Rectal smooth muscle tissue (tissue), 1 donor: ENCODE measurements at regions not wholly inside any gene's neighbourhood (a gene's known extent, or its start where the extent isn't known, plus 50 kb on each side); places are given as distances from the start of the nearest gene placed in this dataset.

Experiments used
- H3K27ac ChIP-seq: one replicate; pipeline ENCODE4 v1.7.0; 2013; ENCODE audit warnings: low read depth, low read length, inconsistent platforms
- H3K27me3 ChIP-seq: one replicate; pipeline ENCODE4 v1.7.0; 2013; ENCODE audit warnings: low read length; ENCODE audit not compliant: control insufficient read depth, insufficient read depth
- H3K36me3 ChIP-seq: one replicate; pipeline ENCODE4 v1.7.0; 2013; ENCODE audit warnings: low read length; ENCODE audit not compliant: control insufficient read depth, insufficient read depth
- H3K4me1 ChIP-seq: one replicate; pipeline ENCODE4 v1.7.0; 2013; ENCODE audit warnings: low read length; ENCODE audit not compliant: control insufficient read depth, insufficient read depth
- H3K4me3 ChIP-seq: one replicate; pipeline ENCODE4 v1.7.0; 2013; ENCODE audit warnings: low read length
- H3K9ac ChIP-seq: one replicate; pipeline ENCODE4 v1.7.0; 2013; ENCODE audit warnings: low read length

DNA sequence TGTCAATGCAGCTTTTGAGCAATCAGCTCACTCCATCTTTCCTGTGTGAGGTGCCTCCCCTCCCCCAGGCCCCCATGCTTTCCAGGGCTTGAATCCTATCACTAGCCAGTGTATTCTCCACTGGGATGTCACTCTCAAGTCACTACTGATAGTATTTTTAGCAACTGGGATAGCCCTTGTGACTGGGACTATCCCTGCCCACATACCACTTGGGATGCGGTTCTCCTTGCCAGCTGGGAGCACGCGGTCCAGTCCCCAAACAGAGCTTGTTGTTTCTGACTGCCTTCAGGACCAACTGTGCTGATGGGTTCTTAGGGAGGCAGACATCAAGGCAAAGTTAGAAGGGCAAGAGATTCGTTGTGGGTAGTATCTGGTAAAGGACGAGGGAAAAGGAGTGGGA, 134.9 kb downstream of the FAM161A start:
- H3K27ac ChIP-seq = no peak overlapping the region
- H3K36me3 ChIP-seq = no peaks in the 10 kb centered on the region
- no peak overlapping the region for H3K9ac ChIP-seq
- no peaks in the 10 kb centered on the region for H3K4me1 ChIP-seq
- no peaks in the 10 kb centered on the region for H3K27me3 ChIP-seq
- no peak overlapping the region for H3K4me3 ChIP-seq

DNA sequence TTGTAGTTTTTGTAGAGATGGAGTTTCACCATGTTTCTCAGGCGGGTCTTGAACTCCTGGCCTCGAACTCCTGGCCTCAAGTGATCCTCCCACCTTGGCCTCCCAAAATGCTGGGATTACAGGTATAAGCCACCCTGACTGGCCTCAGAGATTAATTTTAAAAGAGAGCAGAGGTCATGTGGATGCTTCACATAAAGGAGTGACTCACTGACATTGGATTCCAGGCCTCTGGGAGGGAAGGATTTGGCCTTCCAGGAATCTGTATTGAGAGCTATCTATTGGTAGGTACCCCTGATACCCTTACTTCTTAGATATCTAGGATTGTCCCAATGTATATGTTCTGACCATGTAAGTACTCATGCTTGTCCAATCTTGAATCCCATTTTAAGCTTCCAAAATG, 138.4 kb downstream of the FAM161A start:
- H3K27me3 ChIP-seq = no peaks in the 10 kb centered on the region
- no peaks in the 10 kb centered on the region for H3K36me3 ChIP-seq
- H3K9ac ChIP-seq = no peak overlapping the region
- no peaks in the 10 kb centered on the region for H3K4me1 ChIP-seq
- no peak overlapping the region for H3K27ac ChIP-seq
- no peak overlapping the region for H3K4me3 ChIP-seq

DNA sequence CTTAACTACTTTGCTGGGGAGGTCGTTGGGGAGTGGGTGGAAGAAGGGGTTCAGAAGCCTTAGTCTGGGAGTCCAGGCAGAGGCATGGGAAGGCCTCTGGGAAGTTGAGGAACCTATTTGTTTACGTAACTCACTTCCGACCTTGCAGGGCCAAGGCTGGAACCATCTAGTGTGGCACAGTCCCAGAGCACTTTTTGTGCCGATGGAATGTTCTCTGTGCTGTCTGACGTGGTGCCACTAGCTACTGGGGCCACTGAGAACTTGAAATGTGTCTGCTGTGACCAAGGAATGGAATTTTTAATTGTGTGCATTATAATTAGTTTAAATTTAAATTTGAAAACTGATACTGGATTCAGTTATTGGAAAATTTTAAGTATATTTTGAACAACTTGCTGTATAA, 139.7 kb downstream of the FAM161A start:
- Histone ChIP-seq H3K4me3 (no peak overlapping the region), H3K27ac (no peak overlapping the region), H3K9ac (no peak overlapping the region), H3K36me3 (no peaks in the 10 kb centered on the region), H3K27me3 (no peaks in the 10 kb centered on the region), H3K4me1 (no peaks in the 10 kb centered on the region)

DNA sequence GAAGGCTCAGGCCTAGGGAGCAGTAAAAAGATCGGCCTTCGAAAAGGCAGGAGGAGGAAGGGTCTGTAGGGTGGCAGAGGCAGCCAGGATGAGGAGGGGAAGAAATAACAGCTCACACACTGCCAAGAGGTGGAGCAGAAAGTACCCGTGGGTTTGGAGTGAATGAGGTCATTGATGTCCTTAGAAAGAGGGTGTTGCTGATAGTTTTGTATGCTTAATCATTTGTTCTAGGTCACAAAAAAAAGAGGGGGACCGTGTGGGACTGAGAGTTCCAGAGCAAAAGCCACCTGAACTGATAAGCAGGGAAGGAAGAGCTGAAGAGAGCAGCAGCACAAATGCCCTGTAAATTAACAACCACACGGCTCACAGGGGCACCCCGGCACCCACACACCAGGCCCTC, 140.4 kb downstream of the FAM161A start:
- no peaks in the 10 kb centered on the region for H3K36me3 ChIP-seq
- no peak overlapping the region for H3K9ac ChIP-seq
- no peaks in the 10 kb centered on the region for H3K27me3 ChIP-seq
- no peaks in the 10 kb centered on the region for H3K4me1 ChIP-seq
- no peak overlapping the region for H3K27ac ChIP-seq
- no peak overlapping the region for H3K4me3 ChIP-seq

DNA sequence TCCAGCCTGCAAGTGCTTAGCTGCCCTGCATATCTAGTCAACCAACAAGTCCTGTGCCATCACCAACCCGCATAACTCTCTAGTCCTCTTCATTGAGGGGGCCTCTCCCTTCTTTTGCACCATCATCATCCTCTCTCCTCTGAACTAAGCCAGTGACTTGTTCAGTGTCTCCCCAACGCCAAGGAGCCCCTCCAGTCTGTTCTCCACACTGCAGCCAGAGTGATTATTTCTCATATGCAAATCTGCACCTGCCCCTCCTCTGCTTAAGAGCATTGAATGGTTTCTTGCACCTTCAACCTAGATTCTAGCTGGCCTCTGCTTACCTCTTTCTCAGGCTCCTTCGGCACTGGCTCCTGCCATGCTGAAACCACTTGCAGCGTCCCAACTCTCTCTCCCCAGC, 141.8 kb downstream of the FAM161A start:
- H3K27ac ChIP-seq = no peak overlapping the region
- no peaks in the 10 kb centered on the region for H3K27me3 ChIP-seq
- no peak overlapping the region for H3K4me3 ChIP-seq
- no peak overlapping the region for H3K9ac ChIP-seq
- H3K4me1 ChIP-seq = no peaks in the 10 kb centered on the region
- H3K36me3 ChIP-seq = no peaks in the 10 kb centered on the region

DNA sequence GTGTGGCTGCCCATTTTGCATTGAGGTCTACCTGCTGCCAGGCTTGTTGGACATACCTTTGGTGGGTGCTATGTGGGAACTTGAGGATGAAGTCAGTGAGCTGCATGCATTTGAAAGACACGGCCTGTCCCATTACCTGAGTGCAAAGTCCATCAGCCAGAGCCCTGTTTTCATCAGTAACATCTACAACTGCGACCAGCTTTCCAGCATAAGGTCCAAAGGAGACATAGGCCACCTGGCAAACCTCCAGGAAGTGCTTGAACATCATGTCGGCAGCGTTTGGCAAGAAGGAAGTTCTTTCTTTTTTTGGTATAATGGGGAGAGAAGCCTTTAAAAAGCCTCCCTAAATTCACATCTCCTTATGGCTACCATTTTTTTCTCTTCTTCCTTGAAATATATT, 143.1 kb downstream of the FAM161A start:
- no peaks in the 10 kb centered on the region for H3K36me3 ChIP-seq
- H3K27ac ChIP-seq = no peak overlapping the region
- no peaks in the 10 kb centered on the region for H3K4me1 ChIP-seq
- H3K27me3 ChIP-seq = no peaks in the 10 kb centered on the region
- no peak overlapping the region for H3K9ac ChIP-seq
- no peak overlapping the region for H3K4me3 ChIP-seq

DNA sequence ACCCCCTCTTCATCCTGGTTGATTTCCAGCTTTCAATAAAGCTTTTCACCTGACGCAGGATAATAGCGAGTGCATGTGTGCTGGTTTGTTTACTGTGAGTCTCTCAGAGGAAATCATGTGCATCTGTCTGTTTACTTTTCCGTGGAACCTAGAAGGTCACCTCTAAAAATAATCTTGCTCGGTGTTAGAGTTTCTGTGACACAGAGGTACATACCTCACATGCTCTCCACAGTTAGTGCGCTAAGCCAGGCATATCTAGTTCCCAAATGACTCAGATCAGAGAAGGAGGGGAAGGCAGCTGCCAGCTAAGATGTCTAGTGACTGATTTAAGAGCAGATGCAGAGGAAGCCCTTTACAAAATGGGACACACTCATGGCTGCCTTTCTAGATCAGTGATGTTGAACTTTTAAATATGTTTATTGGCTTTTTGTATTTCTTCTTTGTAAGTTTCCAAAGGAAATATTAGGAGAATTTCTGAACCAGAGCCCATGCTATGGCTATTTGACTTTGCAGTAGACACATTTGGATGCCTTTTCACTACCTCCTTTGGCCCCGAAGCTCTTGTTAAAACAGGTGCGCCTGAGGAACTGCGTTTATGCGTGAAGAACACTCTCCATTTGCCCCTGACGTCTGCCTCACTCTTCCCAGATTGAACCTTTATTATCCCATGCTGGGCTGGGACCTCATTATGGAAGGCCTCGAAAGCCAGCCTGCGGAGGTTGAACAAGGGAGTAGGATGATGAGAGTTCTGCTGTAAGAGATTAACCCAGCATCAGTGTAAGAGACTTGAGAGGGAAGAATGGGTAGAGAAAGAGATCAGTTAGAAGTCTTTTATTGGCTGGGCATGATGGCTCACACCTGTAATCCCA, 145.6 kb downstream of the FAM161A start:
- Histone ChIP-seq H3K4me3 (no peak overlapping the region), H3K27ac (no peak overlapping the region), H3K9ac (no peak overlapping the region), H3K27me3 (no peaks in the 10 kb centered on the region), H3K4me1 (no peaks in the 10 kb centered on the region), H3K36me3 (no peaks in the 10 kb centered on the region)

DNA sequence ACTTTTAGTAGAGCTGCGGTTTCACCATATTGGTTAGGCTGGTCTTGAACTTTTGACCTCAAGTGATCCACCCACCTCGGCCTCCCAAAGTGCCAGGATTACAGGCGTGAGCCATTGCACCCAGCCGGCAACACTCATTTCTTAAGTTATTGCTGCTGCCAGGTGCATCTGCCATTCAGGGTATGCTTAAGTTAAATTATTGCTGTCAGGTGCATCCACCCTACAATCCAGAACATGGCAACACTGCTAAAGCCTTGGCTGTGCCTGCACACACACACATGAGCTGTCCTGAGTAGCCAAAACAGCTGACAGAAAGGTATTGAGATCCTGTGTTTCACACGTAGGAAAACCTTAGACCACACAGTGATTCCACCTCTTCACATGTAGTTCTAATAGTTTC, 148.2 kb downstream of the FAM161A start:
- H3K27ac ChIP-seq = no peak overlapping the region
- H3K4me3 ChIP-seq = no peak overlapping the region

DNA sequence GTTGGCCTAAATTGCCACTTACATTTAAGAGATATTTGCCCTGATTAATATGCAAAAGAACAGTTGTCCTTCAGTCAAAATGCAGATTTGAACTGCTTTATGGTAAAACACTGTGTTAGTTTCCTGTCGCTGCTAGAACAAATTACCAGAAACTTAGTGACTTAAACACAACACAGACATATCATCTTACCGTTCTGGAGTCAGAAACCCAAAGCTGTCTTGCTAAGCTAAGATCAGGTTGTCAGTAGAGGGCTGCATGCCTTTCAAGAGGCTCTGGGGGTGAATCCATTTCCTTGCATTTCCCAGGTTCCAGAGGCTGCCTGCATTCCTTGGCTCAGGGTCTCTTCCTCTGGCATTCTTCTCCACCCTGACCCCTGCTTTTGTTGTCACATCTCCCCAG, 149.5 kb downstream of the FAM161A start:
- Histone ChIP-seq H3K4me3 (no peak overlapping the region), H3K4me1 (no peaks in the 10 kb centered on the region), H3K27me3 (no peaks in the 10 kb centered on the region), H3K36me3 (no peaks in the 10 kb centered on the region), H3K9ac (no peak overlapping the region), H3K27ac (no peak overlapping the region)

More for the DNA sequence above, 148.2 kb downstream of the FAM161A start:
- Histone ChIP-seq H3K4me1 (no peaks in the 10 kb centered on the region), H3K27me3 (no peaks in the 10 kb centered on the region), H3K36me3 (no peaks in the 10 kb centered on the region), H3K9ac (no peak overlapping the region)

DNA sequence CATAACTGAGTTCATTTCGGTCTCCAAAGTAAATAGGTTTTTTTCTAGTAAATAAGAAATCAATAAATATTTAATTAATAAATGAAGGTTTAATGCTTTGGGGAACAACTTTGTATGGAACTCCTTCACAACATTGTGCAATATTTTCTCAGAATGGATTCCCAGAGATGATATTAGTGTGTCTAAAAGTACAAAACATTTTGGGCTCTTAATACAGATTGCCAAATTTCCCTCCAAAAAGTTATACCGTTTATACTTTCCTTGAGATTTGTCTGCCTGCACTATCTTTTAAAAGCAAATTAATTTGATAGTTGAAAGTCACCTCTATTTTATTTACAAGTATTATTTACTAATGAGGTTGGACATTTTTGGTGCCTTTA, 151.8 kb downstream of the FAM161A start:
- Histone ChIP-seq H3K27ac (no peak overlapping the region), H3K36me3 (no peaks in the 10 kb centered on the region), H3K4me3 (no peak overlapping the region), H3K27me3 (no peaks in the 10 kb centered on the region), H3K9ac (no peak overlapping the region), H3K4me1 (no peaks in the 10 kb centered on the region)

DNA sequence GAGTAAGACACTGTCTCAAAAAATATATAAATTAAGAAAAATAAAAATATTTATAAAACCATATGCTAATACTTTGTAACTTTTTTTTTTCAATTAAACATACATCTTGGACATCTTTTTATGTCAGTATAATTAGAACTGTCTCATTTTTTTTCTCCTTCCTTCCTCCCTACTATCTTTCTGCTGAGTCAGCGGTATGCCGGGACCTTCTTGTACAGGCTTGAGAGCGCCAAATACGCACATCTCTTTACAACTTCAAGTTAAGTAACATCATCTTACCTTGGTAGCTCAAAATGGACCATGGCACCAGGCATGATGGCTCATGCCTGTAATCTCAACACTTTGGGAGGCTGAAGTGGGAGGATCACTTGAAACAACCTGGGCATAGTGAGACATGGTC, 153.4 kb downstream of the FAM161A start:
- Histone ChIP-seq H3K36me3 (no peaks in the 10 kb centered on the region), H3K9ac (no peak overlapping the region), H3K27me3 (no peaks in the 10 kb centered on the region), H3K4me3 (no peak overlapping the region), H3K27ac (no peak overlapping the region), H3K4me1 (no peaks in the 10 kb centered on the region)

DNA sequence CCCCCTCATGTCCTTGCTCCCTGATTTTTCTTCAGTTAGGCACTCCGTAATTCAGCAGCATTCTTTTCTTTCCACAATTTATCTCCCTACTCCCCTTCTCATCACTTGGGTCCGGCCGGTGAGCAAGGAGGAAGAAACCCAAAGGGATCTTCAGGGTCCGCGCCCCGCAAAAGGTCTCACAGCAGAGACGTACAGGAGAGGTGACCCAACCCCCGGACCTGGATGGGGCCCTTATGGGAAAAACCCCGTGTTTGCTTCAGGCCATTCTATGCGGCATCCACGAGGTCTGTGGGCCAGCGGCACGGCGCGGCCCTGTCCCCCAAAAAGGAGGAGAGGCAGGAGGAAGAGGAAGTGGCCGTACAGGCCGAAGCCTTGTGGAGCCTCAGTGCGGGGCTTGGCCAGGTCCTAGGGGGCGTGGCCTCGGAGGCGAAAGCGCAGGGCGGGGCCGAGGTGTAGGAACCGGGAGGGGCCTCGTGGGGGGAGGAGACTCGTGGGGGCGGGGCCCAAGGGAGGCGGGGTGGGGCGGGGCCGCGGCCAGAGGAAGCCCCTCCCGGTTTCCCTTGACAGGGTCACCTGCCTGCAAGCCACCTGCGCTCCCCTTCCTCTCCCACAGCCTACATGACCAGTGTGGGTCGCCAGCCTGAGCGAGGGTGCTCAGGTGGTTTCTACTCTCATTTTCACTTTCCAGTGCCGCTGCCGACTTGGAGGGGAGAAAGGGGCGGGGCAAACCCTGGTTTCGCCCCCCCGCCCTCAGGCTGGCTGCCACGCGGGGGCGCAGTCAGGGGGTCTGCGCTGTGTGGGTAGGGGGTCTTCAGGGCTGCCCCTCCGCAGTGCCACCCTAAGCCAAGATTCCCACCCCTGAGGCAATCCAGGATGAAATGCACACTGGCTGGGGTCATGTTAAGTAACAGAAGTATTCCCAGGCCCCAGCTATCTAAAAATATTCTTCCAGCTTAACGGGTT, 156.4 kb upstream of the XPO1 start:
- H3K27ac ChIP-seq = peak overlapping the region; percentile 80
- H3K4me3 ChIP-seq = peak overlapping the region; percentile 98
- peaks cover 4% of the 10 kb centered on the region for H3K4me1 ChIP-seq
- H3K36me3 ChIP-seq = no peaks in the 10 kb centered on the region
- H3K9ac ChIP-seq = peak overlapping the region; percentile 84
- no peaks in the 10 kb centered on the region for H3K27me3 ChIP-seq
